ENCODE measurements at regions not wholly inside any gene's neighbourhood (a gene's known extent, or its start where the extent isn't known, plus 50 kb on each side); places are given as distances from the start of the nearest gene placed in this dataset.
"Not testable (repeated sequence)": the region's sequence is repeated elsewhere in the genome, so short reads cannot be mapped to it uniquely, and the experiment has no call there.

GRCh38 chr21:23585419-23585818 is 2021.9 kb downstream of the MRPL39 start:
- Mint-ChIP-seq H3K36me3 (no peaks in the 10 kb centered on the region), H3K27ac (no peak overlapping the region), H3K9me3 (no peaks in the 10 kb centered on the region), H3K4me1 (no peaks in the 10 kb centered on the region), H3K27me3 (no peaks in the 10 kb centered on the region), H3K4me3 (no peak overlapping the region)
- ATAC-seq (ENCODE audit: low read depth) (no peak), DNase-seq (ENCODE audit: low spot score in 2 of 2) (no peak)

DNA sequence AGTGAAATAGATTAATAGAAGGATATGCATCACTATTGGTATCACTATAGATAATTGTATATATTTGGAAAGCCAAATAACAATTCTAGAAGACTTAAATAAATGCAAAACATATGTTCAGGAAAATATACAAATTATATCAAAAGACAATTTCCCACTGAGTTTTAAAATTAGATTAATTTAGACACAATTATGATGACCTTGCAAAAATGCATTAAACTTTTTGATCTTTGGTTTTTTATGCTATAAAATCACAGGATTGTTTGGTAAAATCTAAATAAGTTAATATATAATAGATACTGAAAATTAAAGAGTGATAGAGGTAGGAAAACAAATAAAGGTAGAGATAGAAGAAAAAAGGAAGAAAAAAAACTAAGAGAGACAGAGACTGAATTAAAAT is 2027.7 kb downstream of the MRPL39 start:
- no peaks in the 10 kb centered on the region for H3K4me1 Mint-ChIP-seq
- H3K27me3 Mint-ChIP-seq: no peaks in the 10 kb centered on the region
- no peak for DNase-seq (ENCODE audit: low spot score in 2 of 2)
- ATAC-seq (ENCODE audit: low read depth): no peak
- no peaks in the 10 kb centered on the region for H3K9me3 Mint-ChIP-seq
- H3K27ac Mint-ChIP-seq: no peak overlapping the region
- H3K4me3 Mint-ChIP-seq: no peak overlapping the region
- no peaks in the 10 kb centered on the region for H3K36me3 Mint-ChIP-seq

DNA sequence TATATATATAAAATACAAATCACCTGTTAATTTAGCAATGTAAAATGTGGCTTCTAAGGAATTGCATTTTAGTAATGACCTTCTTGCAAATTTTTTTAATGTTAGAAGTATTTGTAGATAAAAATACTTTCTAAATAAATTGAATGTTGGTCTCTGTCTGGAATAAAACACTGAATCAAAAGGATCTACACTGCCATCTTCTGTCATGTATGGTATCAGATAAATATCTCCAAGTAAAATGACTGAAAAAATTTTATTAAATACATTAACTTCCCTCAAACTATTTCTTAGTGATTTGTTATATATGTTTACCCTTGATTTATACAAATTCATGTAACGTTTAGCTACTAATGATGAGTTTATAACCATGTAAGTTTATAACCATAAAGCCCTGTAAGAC is 2029.3 kb downstream of the MRPL39 start:
- Mint-ChIP-seq H3K4me3 (no peak overlapping the region), H3K4me1 (no peaks in the 10 kb centered on the region), H3K9me3 (no peaks in the 10 kb centered on the region), H3K36me3 (no peaks in the 10 kb centered on the region), H3K27ac (no peak overlapping the region), H3K27me3 (no peaks in the 10 kb centered on the region)
- ATAC-seq (ENCODE audit: low read depth): no peak
- DNase-seq (ENCODE audit: low spot score in 2 of 2): no peak

DNA sequence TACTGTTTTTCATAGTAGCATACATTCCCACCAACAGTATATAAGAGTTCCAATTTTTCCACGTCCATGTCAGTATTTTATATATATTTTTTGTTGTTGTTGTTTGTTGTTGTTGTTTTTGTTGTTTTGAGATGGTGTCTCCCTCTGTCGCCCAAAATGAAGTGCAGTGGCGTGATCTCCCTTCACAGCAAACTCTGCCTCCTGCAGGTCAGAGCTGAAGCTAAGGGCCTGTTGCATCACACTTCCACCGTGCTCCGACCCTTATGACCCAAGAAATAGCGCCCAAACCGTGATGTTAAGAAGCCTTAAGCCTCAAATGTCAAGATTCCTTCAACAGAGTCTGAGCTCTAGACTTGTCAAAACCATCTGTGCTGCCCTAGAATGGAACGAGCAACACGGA is 2032.3 kb downstream of the MRPL39 start:
- H3K4me1 Mint-ChIP-seq: no peaks in the 10 kb centered on the region
- DNase-seq (ENCODE audit: low spot score in 2 of 2): no peak
- H3K27ac Mint-ChIP-seq: no peak overlapping the region
- ATAC-seq (ENCODE audit: low read depth): no peak
- no peaks in the 10 kb centered on the region for H3K36me3 Mint-ChIP-seq
- H3K4me3 Mint-ChIP-seq: no peak overlapping the region
- no peaks in the 10 kb centered on the region for H3K27me3 Mint-ChIP-seq
- H3K9me3 Mint-ChIP-seq: no peaks in the 10 kb centered on the region

DNA sequence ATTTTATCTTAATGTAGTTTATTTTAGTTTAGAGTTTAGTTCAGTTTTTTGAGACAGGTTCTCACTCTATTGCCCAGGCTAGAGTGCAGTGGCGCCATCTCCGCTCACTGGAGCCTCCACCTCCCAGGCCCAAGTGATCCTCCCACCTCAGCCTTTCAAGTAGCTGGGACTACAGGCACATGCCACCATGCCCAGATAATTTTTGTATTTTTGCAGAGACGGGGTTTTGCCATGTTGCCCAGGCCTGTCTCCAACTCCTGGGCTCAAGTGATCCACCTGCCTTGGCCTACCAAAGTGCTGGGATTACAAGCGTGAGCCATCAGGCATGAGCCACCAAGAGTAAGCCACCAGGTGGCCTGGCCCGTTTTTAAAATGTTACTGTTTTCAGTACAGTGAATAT is 2058.4 kb downstream of the MRPL39 start:
- not testable (repeated sequence) for ATAC-seq (ENCODE audit: low read depth); H3K27ac Mint-ChIP-seq; H3K27me3 Mint-ChIP-seq; H3K36me3 Mint-ChIP-seq; H3K9me3 Mint-ChIP-seq; DNase-seq (ENCODE audit: low spot score in 2 of 2); H3K4me1 Mint-ChIP-seq; H3K4me3 Mint-ChIP-seq

DNA sequence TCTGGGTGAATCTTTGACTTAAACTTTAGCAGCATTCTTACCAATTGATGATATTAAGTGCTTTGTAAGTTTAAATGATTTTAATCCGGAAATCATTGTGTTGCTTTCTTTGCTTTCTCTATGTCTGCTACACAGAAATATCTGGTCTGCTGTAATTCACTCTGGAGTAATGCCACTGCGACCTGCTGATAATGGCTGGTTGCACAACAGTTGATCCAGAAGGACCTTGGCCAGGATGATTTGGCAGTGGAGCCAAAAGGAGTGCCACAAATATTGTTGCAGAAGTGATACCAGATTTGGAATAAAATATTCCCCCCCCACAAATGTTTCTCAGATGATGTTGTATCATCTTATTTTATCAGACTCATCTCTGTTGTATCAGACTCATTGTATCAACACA is 2063.9 kb downstream of the MRPL39 start:
- DNase-seq (ENCODE audit: low spot score in 2 of 2): no peak
- ATAC-seq (ENCODE audit: low read depth): no peak
- Mint-ChIP-seq H3K4me3 (no peak overlapping the region), H3K27me3 (no peaks in the 10 kb centered on the region), H3K36me3 (no peaks in the 10 kb centered on the region), H3K27ac (no peak overlapping the region), H3K9me3 (no peaks in the 10 kb centered on the region), H3K4me1 (no peaks in the 10 kb centered on the region)

DNA sequence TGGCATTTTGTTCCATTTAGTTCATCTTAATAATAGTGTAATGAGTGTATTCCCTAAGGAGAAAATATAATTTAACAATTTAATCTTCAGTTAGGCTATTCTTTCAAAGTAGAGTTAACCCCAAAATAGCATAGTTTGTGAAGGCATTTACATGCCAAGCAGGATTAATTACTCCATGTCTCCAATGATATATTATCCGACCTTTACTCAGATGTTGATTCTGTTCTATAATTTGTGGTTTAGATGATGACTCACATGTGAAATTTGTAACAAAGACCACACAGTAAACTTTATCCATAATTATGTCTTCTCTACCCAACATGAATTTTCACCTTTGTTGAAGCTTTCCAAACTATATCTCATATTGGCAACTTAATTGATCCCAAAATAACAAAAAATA is 2065.2 kb downstream of the MRPL39 start:
- Mint-ChIP-seq H3K4me3 (no peak overlapping the region), H3K27ac (no peak overlapping the region), H3K27me3 (no peaks in the 10 kb centered on the region), H3K9me3 (no peaks in the 10 kb centered on the region), H3K4me1 (no peaks in the 10 kb centered on the region), H3K36me3 (no peaks in the 10 kb centered on the region)
- DNase-seq (ENCODE audit: low spot score in 2 of 2) (no peak), ATAC-seq (ENCODE audit: low read depth) (no peak)

DNA sequence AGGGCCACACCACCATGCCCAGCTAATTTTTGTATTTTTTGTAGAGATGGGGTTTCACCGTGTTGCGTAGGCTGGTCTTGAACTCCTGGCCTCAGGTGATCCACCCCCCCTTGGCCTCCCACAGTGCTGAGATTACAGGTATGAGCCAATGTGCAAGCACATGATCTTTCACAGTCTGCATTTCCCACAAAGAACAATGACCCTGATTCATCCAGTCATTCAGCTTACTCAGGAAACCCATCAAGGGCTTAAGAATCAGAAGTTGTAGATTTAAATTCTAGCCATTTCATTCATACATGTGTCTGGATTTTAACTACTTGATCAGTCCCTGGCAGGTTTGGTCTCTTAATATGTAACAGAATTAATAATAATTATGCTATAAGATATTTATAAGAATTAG is 2065.7 kb downstream of the MRPL39 start:
- Mint-ChIP-seq H3K9me3 (no peaks in the 10 kb centered on the region), H3K4me3 (no peak overlapping the region), H3K4me1 (no peaks in the 10 kb centered on the region), H3K27me3 (no peaks in the 10 kb centered on the region), H3K36me3 (no peaks in the 10 kb centered on the region), H3K27ac (no peak overlapping the region)
- DNase-seq (ENCODE audit: low spot score in 2 of 2): no peak
- no peak for ATAC-seq (ENCODE audit: low read depth)

GRCh38 chr21:23534850-23535249 is 2072.4 kb downstream of the MRPL39 start:
- no peaks in the 10 kb centered on the region for H3K27me3 Mint-ChIP-seq
- H3K4me3 Mint-ChIP-seq: no peak overlapping the region
- DNase-seq (ENCODE audit: low spot score in 2 of 2) (no peak), ATAC-seq (ENCODE audit: low read depth) (no peak)
- no peak overlapping the region for H3K27ac Mint-ChIP-seq
- H3K4me1 Mint-ChIP-seq: no peaks in the 10 kb centered on the region
- H3K9me3 Mint-ChIP-seq: no peaks in the 10 kb centered on the region
- H3K36me3 Mint-ChIP-seq: no peaks in the 10 kb centered on the region

GRCh38 chr21:23531444-23531843 is 2075.8 kb downstream of the MRPL39 start:
- Mint-ChIP-seq H3K36me3 (no peaks in the 10 kb centered on the region), H3K9me3 (no peaks in the 10 kb centered on the region), H3K27me3 (no peaks in the 10 kb centered on the region), H3K4me3 (no peak overlapping the region), H3K27ac (no peak overlapping the region), H3K4me1 (no peaks in the 10 kb centered on the region)
- DNase-seq (ENCODE audit: low spot score in 2 of 2) (no peak), ATAC-seq (ENCODE audit: low read depth) (no peak)

DNA sequence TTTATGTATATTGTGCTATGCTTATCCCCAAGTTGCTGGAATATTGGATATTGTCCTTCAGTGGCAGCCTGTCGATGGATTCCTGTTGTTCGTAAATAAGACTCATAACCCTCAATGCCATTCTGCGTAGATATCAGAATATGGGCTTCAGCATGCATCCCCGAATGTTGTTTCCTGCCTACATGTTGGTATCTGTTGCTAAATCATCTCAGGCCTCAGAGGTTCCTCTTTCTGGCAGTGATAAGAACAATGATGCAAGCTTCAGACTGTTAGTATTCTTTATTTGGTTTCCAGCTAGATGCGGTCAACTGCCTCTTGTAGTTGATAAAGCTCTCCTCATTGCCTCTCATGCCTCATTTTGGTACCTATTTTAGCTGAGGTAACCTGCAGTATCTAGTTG is 2082.6 kb downstream of the MRPL39 start:
- no peaks in the 10 kb centered on the region for H3K9me3 Mint-ChIP-seq
- no peaks in the 10 kb centered on the region for H3K4me1 Mint-ChIP-seq
- no peak for ATAC-seq (ENCODE audit: low read depth)
- H3K27me3 Mint-ChIP-seq: peaks cover 1% of the 10 kb centered on the region
- no peaks in the 10 kb centered on the region for H3K36me3 Mint-ChIP-seq
- DNase-seq (ENCODE audit: low spot score in 2 of 2): no peak
- no peak overlapping the region for H3K4me3 Mint-ChIP-seq
- H3K27ac Mint-ChIP-seq: no peak overlapping the region

GRCh38 chr21:23522751-23523150 is 2084.5 kb downstream of the MRPL39 start:
- no peak overlapping the region for H3K27ac Mint-ChIP-seq
- H3K4me1 Mint-ChIP-seq: no peaks in the 10 kb centered on the region
- peaks cover 1% of the 10 kb centered on the region for H3K27me3 Mint-ChIP-seq
- DNase-seq (ENCODE audit: low spot score in 2 of 2) (no peak), ATAC-seq (ENCODE audit: low read depth) (no peak)
- no peaks in the 10 kb centered on the region for H3K9me3 Mint-ChIP-seq
- no peak overlapping the region for H3K4me3 Mint-ChIP-seq
- H3K36me3 Mint-ChIP-seq: no peaks in the 10 kb centered on the region

- ATAC-seq (ENCODE audit: low read depth): no peak
- Mint-ChIP-seq H3K27me3 (no peaks in the 10 kb centered on the region), H3K9me3 (no peaks in the 10 kb centered on the region), H3K4me3 (no peak overlapping the region), H3K4me1 (no peaks in the 10 kb centered on the region), H3K27ac (no peak overlapping the region), H3K36me3 (no peaks in the 10 kb centered on the region)
- no peak for DNase-seq (ENCODE audit: low spot score in 2 of 2)
Observed at GRCh38 chr21:23507501-23507900, 2099.8 kb downstream of the MRPL39 start.

GRCh38 chr21:23496729-23497128 is 2110.6 kb downstream of the MRPL39 start:
- Mint-ChIP-seq H3K27me3 (no peaks in the 10 kb centered on the region), H3K36me3 (no peaks in the 10 kb centered on the region), H3K27ac (no peak overlapping the region), H3K9me3 (peaks cover 1% of the 10 kb centered on the region), H3K4me1 (no peaks in the 10 kb centered on the region), H3K4me3 (no peak overlapping the region)
- DNase-seq (ENCODE audit: low spot score in 2 of 2) (no peak), ATAC-seq (ENCODE audit: low read depth) (no peak)

DNA sequence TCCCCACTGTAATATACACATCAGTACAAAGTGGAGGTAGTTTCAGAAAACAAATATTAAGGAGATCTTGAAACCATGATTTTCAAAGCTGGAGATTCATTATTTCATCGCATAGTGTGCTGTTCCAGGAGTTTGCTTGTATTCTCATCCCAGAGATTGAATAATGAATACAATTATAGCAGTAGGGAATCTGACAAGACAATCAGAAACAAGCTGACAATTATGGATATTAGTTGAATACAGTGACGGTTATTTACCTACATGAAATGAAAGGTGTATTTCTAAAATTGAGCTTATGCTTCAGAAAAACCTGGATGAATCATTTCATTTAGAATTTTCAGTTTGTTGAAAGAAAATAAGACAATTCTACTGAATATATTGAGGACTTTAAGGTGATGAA is 2119.0 kb downstream of the MRPL39 start:
- no peak for ATAC-seq (ENCODE audit: low read depth)
- H3K27me3 Mint-ChIP-seq: no peaks in the 10 kb centered on the region
- H3K36me3 Mint-ChIP-seq: no peaks in the 10 kb centered on the region
- H3K27ac Mint-ChIP-seq: no peak overlapping the region
- H3K4me3 Mint-ChIP-seq: no peak overlapping the region
- no peaks in the 10 kb centered on the region for H3K9me3 Mint-ChIP-seq
- DNase-seq (ENCODE audit: low spot score in 2 of 2): no peak
- no peaks in the 10 kb centered on the region for H3K4me1 Mint-ChIP-seq

Data from memory B cell (primary cell).